ENCODE measurements at regions not wholly inside any gene's neighbourhood (a gene's known extent, or its start where the extent isn't known, plus 50 kb on each side); places are given as distances from the start of the nearest gene placed in this dataset.

GRCh38 chr2:65529419-65529818 is 97.0 kb upstream of the SPRED2 start:
- Histone ChIP-seq H3K27me3 (replicated peaks) (no peaks in the 10 kb centered on the region), H3K27ac (no peak overlapping the region), H3K36me3 (replicated peaks) (no peaks in the 10 kb centered on the region), H3K4me3 (ENCODE audit: low read depth, low read length) (no peak overlapping the region)
- in situ Hi-C loops (cut with HindIII; ENCODE audit: low pct_ligation_motif_present, low sequenced_read_pairs) = loop anchor here (25.0 kb wide), 1 partner anchor 267 kb away; no protein-coding TSS in a partner anchor
- no peak for TF ChIP-seq CTCF (IDR thresholded peaks at IDR 0.05; ENCODE audit: low read depth, low read length, missing control alignments)
- DNase-seq = no peak

- in situ Hi-C loops (cut with HindIII; ENCODE audit: low pct_ligation_motif_present, low sequenced_read_pairs) = loop anchor here (25.0 kb wide), 1 partner anchor 266 kb away; no protein-coding TSS in a partner anchor
Observed at GRCh38 chr2:65528241-65528574, 95.8 kb upstream of the SPRED2 start.

GRCh38 chr2:65527451-65528240 is 95.2 kb upstream of the SPRED2 start:
- Histone ChIP-seq H3K36me3 (replicated peaks) (no peaks in the 10 kb centered on the region), H3K27ac (no peak overlapping the region), H3K27me3 (replicated peaks) (no peaks in the 10 kb centered on the region), H3K4me3 (ENCODE audit: low read depth, low read length) (no peak overlapping the region)
- in situ Hi-C loops (cut with HindIII; ENCODE audit: low pct_ligation_motif_present, low sequenced_read_pairs) = loop anchor here (25.0 kb wide), 1 partner anchor 265 kb away; no protein-coding TSS in a partner anchor
- no peak for DNase-seq
- TF ChIP-seq CTCF (IDR thresholded peaks at IDR 0.05; ENCODE audit: low read depth, low read length, missing control alignments) = no peak

More at GRCh38 chr2:65528241-65528574, 95.8 kb upstream of the SPRED2 start:
- no peaks in the 10 kb centered on the region for H3K36me3 ChIP-seq (replicated peaks)
- H3K4me3 ChIP-seq (ENCODE audit: low read depth, low read length) = no peak overlapping the region
- DNase-seq = no peak
- H3K27me3 ChIP-seq (replicated peaks) = no peaks in the 10 kb centered on the region
- no peak for TF ChIP-seq CTCF (IDR thresholded peaks at IDR 0.05; ENCODE audit: low read depth, low read length, missing control alignments)
- H3K27ac ChIP-seq = no peak overlapping the region

- H3K4me3 ChIP-seq (ENCODE audit: low read depth, low read length) = no peak overlapping the region
- H3K36me3 ChIP-seq (replicated peaks) = no peaks in the 10 kb centered on the region
- H3K27ac ChIP-seq = no peak overlapping the region
- in situ Hi-C loops (cut with HindIII; ENCODE audit: low pct_ligation_motif_present, low sequenced_read_pairs) = loop anchor here (25.0 kb wide), 1 partner anchor 263 kb away; no protein-coding TSS in a partner anchor
- DNase-seq = no peak
- H3K27me3 ChIP-seq (replicated peaks) = no peaks in the 10 kb centered on the region
- no peak for TF ChIP-seq CTCF (IDR thresholded peaks at IDR 0.05; ENCODE audit: low read depth, low read length, missing control alignments)
Observed at GRCh38 chr2:65525616-65526231, 93.3 kb upstream of the SPRED2 start.

- Histone ChIP-seq H3K27me3 (replicated peaks) (no peaks in the 10 kb centered on the region), H3K36me3 (replicated peaks) (no peaks in the 10 kb centered on the region), H3K27ac (no peak overlapping the region), H3K4me3 (ENCODE audit: low read depth, low read length) (no peak overlapping the region)
- no peak for TF ChIP-seq CTCF (IDR thresholded peaks at IDR 0.05; ENCODE audit: low read depth, low read length, missing control alignments)
- in situ Hi-C loops (cut with HindIII; ENCODE audit: low pct_ligation_motif_present, low sequenced_read_pairs) = no loop called here
- no peak for DNase-seq
Observed at GRCh38 chr2:65522922-65523321, 90.5 kb upstream of the SPRED2 start.
